Activated naive CD4-positive, alpha-beta T cell treated with anti-CD3 and anti-CD28 coated beads, Interleukin-2, amount 50 U/mL, for 72 hours (primary cell): ENCODE measurements at regions not wholly inside any gene's neighbourhood (a gene's known extent, or its start where the extent isn't known, plus 50 kb on each side); places are given as distances from the start of the nearest gene placed in this dataset.
"Not testable (repeated sequence)": the region's sequence is repeated elsewhere in the genome, so short reads cannot be mapped to it uniquely, and the experiment has no call there.

Source experiments
- ATAC-seq, 2 donors: fragments of 150-1000 bp; cut with Tn5 transposase; 2 replicates each; pipeline ENCODE4 v1.10.0; 2021; ENCODE audit warnings: mild to moderate bottlenecking in 2 of 2, moderate library complexity in 2 of 2
- DNase-seq, 2 donors: peaks; one replicate each; pipeline ENCODE4 v3.0.0; 2021 to 2022; ENCODE audit warnings: low spot score in 2 of 2
- H3K27ac Mint-ChIP-seq, 2 donors: one replicate each; pipeline ENCODE4 v1.8.0; 2022; ENCODE audit warnings: mild to moderate bottlenecking in 2 of 2, mixed read lengths in 2 of 2
- H3K36me3 Mint-ChIP-seq, 2 donors: one replicate each; pipeline ENCODE4 v1.8.0; 2022; ENCODE audit warnings: mixed read lengths in 2 of 2
- H3K9me3 Mint-ChIP-seq, 2 donors: one replicate each; pipeline ENCODE4 v1.8.0; 2022; ENCODE audit warnings: mixed read lengths in 2 of 2

- Mint-ChIP-seq H3K9me3 (peaks cover 13 to 16% of the 10 kb centered on the region in 2 donors), H3K36me3 (no peaks in the 10 kb centered on the region), H3K27ac (no peak overlapping the region)
- DNase-seq (no peak), ATAC-seq (no peak)
These were observed 113.7 kb upstream of the KITLG start for GRCh38 chr12:88693837-88694445.

GRCh38 chr12:88691811-88692210 lies 111.5 kb upstream of the KITLG start:
- no peak overlapping the region for H3K27ac Mint-ChIP-seq
- ATAC-seq = no peak

GRCh38 chr12:88684610-88685009 lies 104.3 kb upstream of the KITLG start:
- no peaks in the 10 kb centered on the region for H3K9me3 Mint-ChIP-seq

More at GRCh38 chr12:88691811-88692210, 111.5 kb upstream of the KITLG start:
- H3K9me3 Mint-ChIP-seq = peaks cover 13 to 16% of the 10 kb centered on the region in 2 donors
- DNase-seq = no peak
- H3K36me3 Mint-ChIP-seq = no peaks in the 10 kb centered on the region

GRCh38 chr12:88684170-88684569 lies 103.9 kb upstream of the KITLG start:
- DNase-seq (no peak), ATAC-seq (no peak)
- H3K36me3 Mint-ChIP-seq = no peaks in the 10 kb centered on the region
- no peaks in the 10 kb centered on the region for H3K9me3 Mint-ChIP-seq
- no peak overlapping the region for H3K27ac Mint-ChIP-seq

More at GRCh38 chr12:88684610-88685009, 104.3 kb upstream of the KITLG start:
- DNase-seq (no peak), ATAC-seq (no peak)
- H3K27ac Mint-ChIP-seq = no peak overlapping the region
- H3K36me3 Mint-ChIP-seq = no peaks in the 10 kb centered on the region

- Mint-ChIP-seq H3K9me3 (no peaks in the 10 kb centered on the region), H3K27ac (no peak overlapping the region), H3K36me3 (no peaks in the 10 kb centered on the region)
- DNase-seq (no peak), ATAC-seq (no peak)
These were observed 103.4 kb upstream of the KITLG start for GRCh38 chr12:88683628-88684027.

GRCh38 chr12:88681271-88681670 lies 101.0 kb upstream of the KITLG start:
- ATAC-seq (no peak), DNase-seq (no peak)
- no peaks in the 10 kb centered on the region for H3K36me3 Mint-ChIP-seq
- H3K9me3 Mint-ChIP-seq = no peaks in the 10 kb centered on the region
- no peak overlapping the region for H3K27ac Mint-ChIP-seq

- ATAC-seq (no peak), DNase-seq (no peak)
- no peaks in the 10 kb centered on the region for H3K9me3 Mint-ChIP-seq
- H3K27ac Mint-ChIP-seq = no peak overlapping the region
- H3K36me3 Mint-ChIP-seq = no peaks in the 10 kb centered on the region
These were observed 97.2 kb upstream of the KITLG start for GRCh38 chr12:88677464-88677863.

- not testable (repeated sequence) for H3K27ac Mint-ChIP-seq, ATAC-seq, DNase-seq, H3K9me3 Mint-ChIP-seq, H3K36me3 Mint-ChIP-seq
These were observed 87.3 kb upstream of the KITLG start for GRCh38 chr12:88667615-88668014.

- peaks cover 0 to 4% of the 10 kb centered on the region in 2 donors for H3K9me3 Mint-ChIP-seq
- ATAC-seq = no peak
- no peak for DNase-seq
- no peak overlapping the region for H3K27ac Mint-ChIP-seq
- no peaks in the 10 kb centered on the region for H3K36me3 Mint-ChIP-seq
These were observed 84.8 kb upstream of the KITLG start for GRCh38 chr12:88665071-88665470.

GRCh38 chr12:88662961-88663360 lies 82.7 kb upstream of the KITLG start:
- ATAC-seq (no peak), DNase-seq (no peak)
- peaks cover 0 to 4% of the 10 kb centered on the region in 2 donors for H3K9me3 Mint-ChIP-seq
- no peaks in the 10 kb centered on the region for H3K36me3 Mint-ChIP-seq
- no peak overlapping the region for H3K27ac Mint-ChIP-seq

GRCh38 chr12:88662093-88662492 lies 81.8 kb upstream of the KITLG start:
- ATAC-seq = no peak
- H3K27ac Mint-ChIP-seq = no peak overlapping the region

GRCh38 chr12:88658009-88658408 lies 77.7 kb upstream of the KITLG start:
- H3K36me3 Mint-ChIP-seq = no peaks in the 10 kb centered on the region
- H3K27ac Mint-ChIP-seq = no peak overlapping the region
- ATAC-seq = no peak
- peaks cover 0 to 4% of the 10 kb centered on the region in 2 donors for H3K9me3 Mint-ChIP-seq
- no peak for DNase-seq

More at GRCh38 chr12:88662093-88662492, 81.8 kb upstream of the KITLG start:
- no peak for DNase-seq
- Mint-ChIP-seq H3K9me3 (peaks cover 0 to 4% of the 10 kb centered on the region in 2 donors), H3K36me3 (no peaks in the 10 kb centered on the region)

GRCh38 chr12:88650715-88651114 lies 70.4 kb upstream of the KITLG start:
- Mint-ChIP-seq H3K27ac (no peak overlapping the region), H3K36me3 (no peaks in the 10 kb centered on the region), H3K9me3 (no peaks in the 10 kb centered on the region)
- DNase-seq = no peak
- ATAC-seq = no peak

- no peak overlapping the region for H3K27ac Mint-ChIP-seq
These were observed 68.4 kb upstream of the KITLG start for GRCh38 chr12:88648625-88649024.

GRCh38 chr12:88646824-88647223 lies 66.6 kb upstream of the KITLG start:
- H3K9me3 Mint-ChIP-seq = no peaks in the 10 kb centered on the region
- no peak for ATAC-seq

More at GRCh38 chr12:88648625-88649024, 68.4 kb upstream of the KITLG start:
- H3K9me3 Mint-ChIP-seq = no peaks in the 10 kb centered on the region
- no peaks in the 10 kb centered on the region for H3K36me3 Mint-ChIP-seq
- DNase-seq (no peak), ATAC-seq (no peak)

GRCh38 chr12:88645816-88646215 lies 65.5 kb upstream of the KITLG start:
- no peak for DNase-seq
- Mint-ChIP-seq H3K9me3 (no peaks in the 10 kb centered on the region), H3K36me3 (no peaks in the 10 kb centered on the region)

More at GRCh38 chr12:88646824-88647223, 66.6 kb upstream of the KITLG start:
- no peaks in the 10 kb centered on the region for H3K36me3 Mint-ChIP-seq
- no peak for DNase-seq
- no peak overlapping the region for H3K27ac Mint-ChIP-seq

GRCh38 chr12:88644946-88645702 lies 64.9 kb upstream of the KITLG start:
- ATAC-seq = no peak
- DNase-seq = no peak
- H3K9me3 Mint-ChIP-seq = no peaks in the 10 kb centered on the region
- no peak overlapping the region for H3K27ac Mint-ChIP-seq
- no peaks in the 10 kb centered on the region for H3K36me3 Mint-ChIP-seq

More at GRCh38 chr12:88645816-88646215, 65.5 kb upstream of the KITLG start:
- ATAC-seq = no peak
- no peak overlapping the region for H3K27ac Mint-ChIP-seq

GRCh38 chr12:88643685-88644084 lies 63.4 kb upstream of the KITLG start:
- no peak for ATAC-seq
- no peak for DNase-seq
- Mint-ChIP-seq H3K27ac (no peak overlapping the region), H3K36me3 (no peaks in the 10 kb centered on the region), H3K9me3 (no peaks in the 10 kb centered on the region)
